ENCODE measurements at regions not wholly inside any gene's neighbourhood (a gene's known extent, or its start where the extent isn't known, plus 50 kb on each side); places are given as distances from the start of the nearest gene placed in this dataset.

DNA sequence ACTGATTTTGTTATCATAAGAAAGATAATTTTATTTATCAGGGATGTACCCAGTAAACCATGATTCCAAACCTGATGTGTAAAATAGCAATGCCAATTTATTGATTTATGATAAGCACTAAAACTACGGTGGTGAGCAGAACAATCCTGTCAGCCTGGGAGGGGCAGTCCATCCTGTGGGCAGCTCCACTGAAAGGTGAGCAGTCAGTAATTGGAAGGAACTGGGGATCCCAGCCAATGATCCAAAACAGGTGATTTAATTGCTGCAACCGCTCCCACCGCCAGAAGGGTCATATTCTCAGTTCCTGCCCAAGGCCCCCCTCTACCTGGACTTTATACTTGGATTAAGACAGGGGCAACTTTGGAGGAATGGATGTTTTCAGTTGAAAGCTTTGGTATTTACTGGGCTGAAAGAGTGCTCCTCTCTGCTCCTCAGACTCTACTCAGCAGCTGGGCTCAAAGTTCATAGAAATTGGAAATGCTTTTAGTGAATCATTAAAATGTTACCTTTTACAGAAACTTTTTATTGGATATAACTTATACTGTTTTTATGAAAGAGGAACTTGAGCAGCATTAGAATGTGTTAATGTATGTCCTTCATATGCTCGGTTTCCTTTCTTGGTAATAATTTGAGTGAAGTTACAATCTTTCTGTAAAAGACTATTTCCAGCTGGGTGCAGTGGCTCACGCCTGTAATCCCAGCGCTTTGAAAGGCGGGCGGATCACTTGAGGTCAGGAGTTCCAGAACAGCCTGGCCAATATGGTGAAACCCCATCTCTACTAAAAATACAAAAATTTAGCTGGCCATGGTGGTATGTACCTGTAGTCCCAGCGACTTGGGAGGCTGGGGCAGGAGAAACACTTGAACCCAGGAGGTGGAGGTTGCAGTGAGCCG, 198.6 kb upstream of the IL12A start:
- H3K27me3 ChIP-seq (ENCODE audit: low read depth) = no peaks in the 10 kb centered on the region
- H3K27ac ChIP-seq (replicated peaks) = no peak overlapping the region
- no peaks in the 10 kb centered on the region for H3K36me3 ChIP-seq
- intact Hi-C loops (cut with micrococcal nuclease) = no loop called here
- TF ChIP-seq CTCF (IDR thresholded peaks at IDR 0.05; ENCODE audit: borderline replicate concordance) = no peak
- no peaks in the 10 kb centered on the region for H3K9me3 ChIP-seq (replicated peaks)
- DNase-seq = no peak
- no peak overlapping the region for H3K4me3 ChIP-seq
- peaks cover 78% of the 10 kb centered on the region for H3K4me1 ChIP-seq

DNA sequence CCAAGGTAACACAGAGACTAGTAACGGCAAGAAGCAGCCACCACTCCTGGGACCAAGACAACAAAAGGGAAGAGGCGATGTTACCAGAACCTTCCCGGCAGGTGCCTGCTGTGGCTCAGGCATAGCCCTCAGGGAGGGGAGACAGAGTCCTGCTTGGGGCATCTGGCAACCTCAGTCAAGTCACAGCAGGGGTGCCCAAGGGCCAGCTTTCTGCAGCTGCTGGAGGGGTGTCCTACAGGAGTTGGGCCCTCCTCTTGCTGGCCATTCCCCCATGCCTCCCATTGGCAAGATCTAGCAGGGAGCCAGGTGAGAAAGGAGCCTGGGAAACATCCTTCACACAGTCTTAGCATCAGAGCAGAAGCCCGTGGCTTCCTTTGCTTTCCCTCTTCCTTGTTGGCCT, 197.3 kb upstream of the IL12A start:
- H3K36me3 ChIP-seq = no peaks in the 10 kb centered on the region
- intact Hi-C loops (cut with micrococcal nuclease) = no loop called here
- no peaks in the 10 kb centered on the region for H3K9me3 ChIP-seq (replicated peaks)
- no peaks in the 10 kb centered on the region for H3K27me3 ChIP-seq (ENCODE audit: low read depth)
- no peak overlapping the region for H3K4me3 ChIP-seq
- peaks cover 83% of the 10 kb centered on the region for H3K4me1 ChIP-seq
- no peak for DNase-seq
- H3K27ac ChIP-seq (replicated peaks) = no peak overlapping the region
- TF ChIP-seq CTCF (IDR thresholded peaks at IDR 0.05; ENCODE audit: borderline replicate concordance) = no peak

DNA sequence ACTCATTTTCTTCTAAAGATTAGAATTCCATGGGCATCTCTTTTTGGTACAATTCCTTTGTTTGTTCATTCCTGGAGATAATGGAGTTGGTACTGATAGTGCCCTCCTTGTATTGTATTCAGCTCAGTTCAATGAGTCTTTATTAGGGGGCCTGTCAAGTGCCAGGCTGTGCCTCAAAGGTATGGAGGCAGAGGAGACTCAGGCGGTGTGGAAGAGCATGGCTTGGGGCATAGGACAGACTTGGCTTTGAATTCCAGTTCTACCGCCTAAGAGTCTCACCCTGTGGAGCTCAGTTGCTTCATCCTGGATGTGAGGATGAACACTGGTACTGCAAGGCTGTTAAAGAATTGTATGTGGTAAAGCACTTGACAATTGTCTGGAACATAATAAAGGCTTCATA, 196.6 kb upstream of the IL12A start:
- Histone ChIP-seq H3K36me3 (no peaks in the 10 kb centered on the region), H3K4me1 (peaks cover 85% of the 10 kb centered on the region), H3K27me3 (ENCODE audit: low read depth) (no peaks in the 10 kb centered on the region), H3K27ac (replicated peaks) (peak overlapping the region; percentile 1), H3K4me3 (no peak overlapping the region), H3K9me3 (replicated peaks) (no peaks in the 10 kb centered on the region)
- DNase-seq = no peak
- intact Hi-C loops (cut with micrococcal nuclease) = no loop called here
- no peak for TF ChIP-seq CTCF (IDR thresholded peaks at IDR 0.05; ENCODE audit: borderline replicate concordance)

GRCh38 chr3:159795042-159795441, 193.6 kb upstream of the IL12A start:
- Histone ChIP-seq H3K4me1 (peaks cover 91% of the 10 kb centered on the region), H3K9me3 (replicated peaks) (no peaks in the 10 kb centered on the region)

GRCh38 chr3:159795681-159796175, 192.9 kb upstream of the IL12A start:
- Histone ChIP-seq H3K27me3 (ENCODE audit: low read depth) (no peaks in the 10 kb centered on the region), H3K27ac (replicated peaks) (peak overlapping the region; percentile 70), H3K36me3 (no peaks in the 10 kb centered on the region), H3K4me1 (peaks cover 93% of the 10 kb centered on the region), H3K9me3 (replicated peaks) (no peaks in the 10 kb centered on the region), H3K4me3 (no peak overlapping the region)
- no peak for TF ChIP-seq CTCF (IDR thresholded peaks at IDR 0.05; ENCODE audit: borderline replicate concordance)
- intact Hi-C loops (cut with micrococcal nuclease) = no loop called here
- no peak for DNase-seq

More at GRCh38 chr3:159795042-159795441, 193.6 kb upstream of the IL12A start:
- Histone ChIP-seq H3K36me3 (no peaks in the 10 kb centered on the region), H3K4me3 (no peak overlapping the region), H3K27ac (replicated peaks) (peak overlapping the region; percentile 70), H3K27me3 (ENCODE audit: low read depth) (no peaks in the 10 kb centered on the region)
- no peak for TF ChIP-seq CTCF (IDR thresholded peaks at IDR 0.05; ENCODE audit: borderline replicate concordance)
- intact Hi-C loops (cut with micrococcal nuclease) = no loop called here
- DNase-seq = no peak
